ENCODE measurements at regions not wholly inside any gene's neighbourhood (a gene's known extent, or its start where the extent isn't known, plus 50 kb on each side); places are given as distances from the start of the nearest gene placed in this dataset.
"Not testable (repeated sequence)": the region's sequence is repeated elsewhere in the genome, so short reads cannot be mapped to it uniquely, and the experiment has no call there.

- FAIRE-seq; DNase-seq (ENCODE audit: low spot score in 2 of 2): not testable (repeated sequence)
Observed at GRCh38 chr9:30069236-30069635, 2315.2 kb upstream of the ACO1 start.

GRCh38 chr9:30075022-30075421 is 2309.4 kb upstream of the ACO1 start:
- no peak for DNase-seq (ENCODE audit: low spot score in 2 of 2)

GRCh38 chr9:30075451-30076199 is 2308.8 kb upstream of the ACO1 start:
- FAIRE-seq (no peak), DNase-seq (ENCODE audit: low spot score in 2 of 2) (no peak)

More at GRCh38 chr9:30075022-30075421, 2309.4 kb upstream of the ACO1 start:
- FAIRE-seq = no peak

GRCh38 chr9:30078195-30078594 is 2306.2 kb upstream of the ACO1 start:
- FAIRE-seq (no peak), DNase-seq (ENCODE audit: low spot score in 2 of 2) (no peak)

- FAIRE-seq (no peak), DNase-seq (ENCODE audit: low spot score in 2 of 2) (no peak)
Observed at GRCh38 chr9:30089428-30089827, 2295.0 kb upstream of the ACO1 start.

GRCh38 chr9:30103647-30104394 is 2280.6 kb upstream of the ACO1 start:
- DNase-seq (ENCODE audit: low spot score in 2 of 2) (no peak), FAIRE-seq (no peak)

GRCh38 chr9:30107134-30107533 is 2277.3 kb upstream of the ACO1 start:
- FAIRE-seq; DNase-seq (ENCODE audit: low spot score in 2 of 2): not testable (repeated sequence)

- FAIRE-seq = no peak
- DNase-seq (ENCODE audit: low spot score in 2 of 2) = no peak
Observed at GRCh38 chr9:30116673-30117217, 2267.7 kb upstream of the ACO1 start.

- DNase-seq (ENCODE audit: low spot score in 2 of 2) (no peak), FAIRE-seq (no peak)
Observed at GRCh38 chr9:30120666-30121065, 2263.8 kb upstream of the ACO1 start.

- DNase-seq (ENCODE audit: low spot score in 2 of 2) (no peak), FAIRE-seq (no peak)
Observed at GRCh38 chr9:30121611-30122010, 2262.8 kb upstream of the ACO1 start.

GRCh38 chr9:30125881-30126280 is 2258.6 kb upstream of the ACO1 start:
- DNase-seq (ENCODE audit: low spot score in 2 of 2) (no peak), FAIRE-seq (no peak)

- DNase-seq (ENCODE audit: low spot score in 2 of 2) (no peak), FAIRE-seq (no peak)
Observed at GRCh38 chr9:30127371-30127770, 2257.1 kb upstream of the ACO1 start.

- FAIRE-seq = no peak
- DNase-seq (ENCODE audit: low spot score in 2 of 2) = no peak
Observed at GRCh38 chr9:30140407-30140806, 2244.0 kb upstream of the ACO1 start.

- DNase-seq (ENCODE audit: low spot score in 2 of 2) (no peak), FAIRE-seq (no peak)
Observed at GRCh38 chr9:30160570-30160969, 2223.9 kb upstream of the ACO1 start.

GRCh38 chr9:30172206-30172605 is 2212.2 kb upstream of the ACO1 start:
- FAIRE-seq (no peak), DNase-seq (ENCODE audit: low spot score in 2 of 2) (no peak)

GRCh38 chr9:30178610-30179009 is 2205.8 kb upstream of the ACO1 start:
- DNase-seq (ENCODE audit: low spot score in 2 of 2) = no peak
- FAIRE-seq = no peak

GRCh38 chr9:30193421-30193820 is 2191.0 kb upstream of the ACO1 start:
- DNase-seq (ENCODE audit: low spot score in 2 of 2) (no peak), FAIRE-seq (no peak)

GRCh38 chr9:30196941-30197340 is 2187.5 kb upstream of the ACO1 start:
- DNase-seq (ENCODE audit: low spot score in 2 of 2) (no peak), FAIRE-seq (no peak)

- DNase-seq (ENCODE audit: low spot score in 2 of 2) (no peak), FAIRE-seq (no peak)
Observed at GRCh38 chr9:30197453-30197852, 2187.0 kb upstream of the ACO1 start.

GRCh38 chr9:30197954-30198353 is 2186.5 kb upstream of the ACO1 start:
- DNase-seq (ENCODE audit: low spot score in 2 of 2) (no peak), FAIRE-seq (no peak)

- no peak for FAIRE-seq
- DNase-seq (ENCODE audit: low spot score in 2 of 2) = no peak
Observed at GRCh38 chr9:30198463-30199309, 2185.8 kb upstream of the ACO1 start.

All from frontal cortex (tissue), 3 donors.